ENCODE measurements at regions not wholly inside any gene's neighbourhood (a gene's known extent, or its start where the extent isn't known, plus 50 kb on each side); places are given as distances from the start of the nearest gene placed in this dataset.

GRCh38 chr13:86986448-86986847 is 684.7 kb upstream of the SLITRK5 start:
- H3K4me1 ChIP-seq (ENCODE audit: insufficient read depth): no peaks in the 10 kb centered on the region
- H3K4me2 ChIP-seq: peak overlapping the region; percentile 33
- no peak for TF ChIP-seq CTCF (IDR thresholded peaks at IDR 0.05; ENCODE audit: poor library complexity)
- H3K9me2 ChIP-seq (replicated peaks; ENCODE audit: insufficient read depth): no peaks in the 10 kb centered on the region
- DNase-seq (ENCODE audit: low spot score): no peak
- 11% methylated on average over 4 of the region's 4 CpGs for WGBS (ENCODE audit: low lambda C conversion rate, missing lambda C conversion rate)
- no peaks in the 10 kb centered on the region for H3K79me2 ChIP-seq
- H2AFZ ChIP-seq: peak overlapping the region; percentile 57
- H3K9me3 ChIP-seq (ENCODE audit: low read depth): no peaks in the 10 kb centered on the region
- H4K20me1 ChIP-seq (ENCODE audit: insufficient read depth, poor library complexity, severe bottlenecking): no peaks in the 10 kb centered on the region
- no peak overlapping the region for H3K4me3 ChIP-seq
- H3K27me3 ChIP-seq: no peaks in the 10 kb centered on the region
- H3K27ac ChIP-seq: no peak overlapping the region
- no peaks in the 10 kb centered on the region for H3K36me3 ChIP-seq (replicated peaks; ENCODE audit: insufficient read depth, low read depth)

GRCh38 chr13:86992251-86992650 is 678.9 kb upstream of the SLITRK5 start:
- H2AFZ ChIP-seq: no peak overlapping the region
- no peak overlapping the region for H3K4me3 ChIP-seq
- H3K9me3 ChIP-seq (ENCODE audit: low read depth): no peaks in the 10 kb centered on the region
- H3K27me3 ChIP-seq: no peaks in the 10 kb centered on the region
- TF ChIP-seq CTCF (IDR thresholded peaks at IDR 0.05; ENCODE audit: poor library complexity) (no peak), EZH2 (IDR thresholded peaks at IDR 0.05; ENCODE audit: borderline replicate concordance) (no peak), EZH2phosphoT487 (IDR thresholded peaks at IDR 0.05; ENCODE audit: low read depth, severe bottlenecking, unreplicated experiment) (no peak)
- H3K79me2 ChIP-seq: no peaks in the 10 kb centered on the region
- no peak overlapping the region for H3K4me2 ChIP-seq
- H3K9me2 ChIP-seq (replicated peaks; ENCODE audit: insufficient read depth): no peaks in the 10 kb centered on the region
- no peak overlapping the region for H3K27ac ChIP-seq
- no peaks in the 10 kb centered on the region for H3K4me1 ChIP-seq (ENCODE audit: insufficient read depth)
- H4K20me1 ChIP-seq (ENCODE audit: insufficient read depth, poor library complexity, severe bottlenecking): no peaks in the 10 kb centered on the region
- DNase-seq (ENCODE audit: low spot score): no peak
- H3K36me3 ChIP-seq (replicated peaks; ENCODE audit: insufficient read depth, low read depth): no peaks in the 10 kb centered on the region

GRCh38 chr13:87003265-87003664 is 667.9 kb upstream of the SLITRK5 start:
- no peak overlapping the region for H2AFZ ChIP-seq
- H3K27ac ChIP-seq: no peak overlapping the region
- no peak for TF ChIP-seq CTCF (IDR thresholded peaks at IDR 0.05; ENCODE audit: poor library complexity)
- no peak for TF ChIP-seq EZH2 (IDR thresholded peaks at IDR 0.05; ENCODE audit: borderline replicate concordance)
- TF ChIP-seq EZH2phosphoT487 (IDR thresholded peaks at IDR 0.05; ENCODE audit: low read depth, severe bottlenecking, unreplicated experiment): no peak
- no peak overlapping the region for H3K4me3 ChIP-seq
- no peaks in the 10 kb centered on the region for H3K27me3 ChIP-seq
- H3K4me2 ChIP-seq: no peak overlapping the region
- H3K36me3 ChIP-seq (replicated peaks; ENCODE audit: insufficient read depth, low read depth): no peaks in the 10 kb centered on the region
- no peak for DNase-seq (ENCODE audit: low spot score)
- H3K4me1 ChIP-seq (ENCODE audit: insufficient read depth): no peaks in the 10 kb centered on the region
- H3K9me2 ChIP-seq (replicated peaks; ENCODE audit: insufficient read depth): no peaks in the 10 kb centered on the region
- H3K79me2 ChIP-seq: no peaks in the 10 kb centered on the region
- H3K9me3 ChIP-seq (ENCODE audit: low read depth): no peaks in the 10 kb centered on the region
- no peaks in the 10 kb centered on the region for H4K20me1 ChIP-seq (ENCODE audit: insufficient read depth, poor library complexity, severe bottlenecking)

- WGBS (ENCODE audit: low lambda C conversion rate, missing lambda C conversion rate): 96% methylated on average over 2 of the region's 2 CpGs
- Histone ChIP-seq H3K4me1 (ENCODE audit: insufficient read depth) (no peaks in the 10 kb centered on the region), H3K27ac (no peak overlapping the region), H3K4me2 (no peak overlapping the region), H3K4me3 (no peak overlapping the region), H3K9me3 (ENCODE audit: low read depth) (no peaks in the 10 kb centered on the region), H4K20me1 (ENCODE audit: insufficient read depth, poor library complexity, severe bottlenecking) (no peaks in the 10 kb centered on the region), H3K36me3 (replicated peaks; ENCODE audit: insufficient read depth, low read depth) (no peaks in the 10 kb centered on the region), H3K27me3 (no peaks in the 10 kb centered on the region), H2AFZ (no peak overlapping the region), H3K79me2 (no peaks in the 10 kb centered on the region), H3K9me2 (replicated peaks; ENCODE audit: insufficient read depth) (no peaks in the 10 kb centered on the region)
- no peak for DNase-seq (ENCODE audit: low spot score)
- TF ChIP-seq EZH2phosphoT487 (IDR thresholded peaks at IDR 0.05; ENCODE audit: low read depth, severe bottlenecking, unreplicated experiment) (no peak), CTCF (IDR thresholded peaks at IDR 0.05; ENCODE audit: poor library complexity) (no peak), EZH2 (IDR thresholded peaks at IDR 0.05; ENCODE audit: borderline replicate concordance) (no peak)
These were observed 665.7 kb upstream of the SLITRK5 start for GRCh38 chr13:87005511-87005910.

Data from hepatocyte (in vitro differentiated cells).